GM19099 (cell line): ENCODE measurements at regions not wholly inside any gene's neighbourhood (a gene's known extent, or its start where the extent isn't known, plus 50 kb on each side); places are given as distances from the start of the nearest gene placed in this dataset.
A peak's percentile ranks its signal among the peaks of the same experiment; 100 is the strongest.

ENCODE experiments used
- POLR2A ChIP-seq: IDR thresholded peaks from 3 replicates; pipeline ENCODE4 v1.6.1; 2011; ENCODE audit warnings: low read depth; ENCODE audit not compliant: insufficient read length; ENCODE audit errors: extremely low read depth

DNA sequence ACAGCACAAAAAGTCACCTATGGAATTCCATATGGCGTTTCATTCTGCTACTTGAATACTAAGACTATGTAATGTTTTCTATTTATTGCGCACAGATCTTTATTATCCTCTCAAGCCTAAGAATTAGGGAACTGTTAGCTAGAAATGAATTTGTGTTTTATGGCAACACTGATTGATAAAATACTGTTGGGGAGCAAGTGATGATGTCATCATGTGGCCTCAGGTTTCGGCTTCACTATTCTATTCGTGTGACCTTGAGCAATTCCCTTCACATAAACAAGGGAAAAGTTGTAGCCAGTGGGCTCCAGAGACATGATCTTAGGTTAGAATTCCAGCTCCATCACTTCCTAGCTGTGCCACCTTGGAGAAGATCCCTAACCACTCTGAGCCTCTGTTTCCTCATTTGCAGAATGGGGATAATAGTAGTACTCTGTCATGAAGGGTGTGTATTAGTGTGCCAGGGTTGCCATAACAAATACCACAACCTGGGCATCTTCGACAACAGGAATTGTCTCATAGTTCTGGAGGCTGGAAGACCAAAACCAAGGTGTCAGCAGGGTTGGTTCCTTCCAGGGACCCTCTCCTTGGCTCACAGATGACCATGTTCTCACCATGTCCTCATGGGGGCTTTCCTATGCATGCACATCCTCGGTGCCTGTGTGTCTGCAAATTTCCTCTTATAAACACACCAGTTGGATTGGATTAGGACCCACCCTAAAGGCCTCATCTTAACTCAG is 371.2 kb downstream of the RRAGC start:
- no peak for TF ChIP-seq POLR2A

DNA sequence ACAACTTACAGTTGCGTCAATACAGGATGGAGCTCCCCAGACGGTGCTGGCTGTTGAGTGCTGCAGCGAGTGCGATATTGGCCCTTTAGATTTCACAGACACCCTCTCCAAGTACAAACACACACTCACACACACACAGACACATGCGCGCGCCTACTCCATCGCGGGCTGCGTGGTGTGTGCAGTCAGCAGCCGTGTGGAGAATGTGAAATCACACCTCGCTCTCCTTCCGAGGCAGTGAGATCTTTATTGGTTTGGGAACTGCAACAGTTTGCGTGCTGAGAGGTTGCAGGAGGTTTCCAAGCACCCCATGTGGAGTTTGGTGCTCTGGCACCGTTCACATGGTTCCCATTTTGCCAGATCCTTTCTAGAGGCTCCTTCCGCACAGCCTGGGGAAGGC is 372.2 kb downstream of the RRAGC start:
- no peak for TF ChIP-seq POLR2A

DNA sequence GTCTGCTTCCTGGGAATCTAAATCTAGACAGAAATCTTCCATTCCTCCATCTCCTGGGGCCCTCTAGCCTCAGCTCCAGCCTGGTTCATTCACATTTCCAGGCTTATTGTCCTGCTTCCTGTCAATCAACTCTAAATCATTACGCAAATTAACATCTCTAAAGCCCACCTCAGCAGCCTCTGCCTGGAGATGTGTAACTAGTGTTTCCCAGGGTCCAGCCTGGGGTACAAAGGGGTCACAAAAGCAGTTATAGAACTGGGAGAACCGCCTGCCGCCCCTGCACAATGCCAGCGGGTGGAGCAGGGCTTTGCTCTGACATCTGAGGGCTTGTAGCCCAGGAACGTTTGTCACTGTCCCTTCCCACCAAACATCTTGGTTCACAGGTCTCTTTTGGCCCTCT is 373.5 kb downstream of the RRAGC start:
- TF ChIP-seq POLR2A, result no peak

DNA sequence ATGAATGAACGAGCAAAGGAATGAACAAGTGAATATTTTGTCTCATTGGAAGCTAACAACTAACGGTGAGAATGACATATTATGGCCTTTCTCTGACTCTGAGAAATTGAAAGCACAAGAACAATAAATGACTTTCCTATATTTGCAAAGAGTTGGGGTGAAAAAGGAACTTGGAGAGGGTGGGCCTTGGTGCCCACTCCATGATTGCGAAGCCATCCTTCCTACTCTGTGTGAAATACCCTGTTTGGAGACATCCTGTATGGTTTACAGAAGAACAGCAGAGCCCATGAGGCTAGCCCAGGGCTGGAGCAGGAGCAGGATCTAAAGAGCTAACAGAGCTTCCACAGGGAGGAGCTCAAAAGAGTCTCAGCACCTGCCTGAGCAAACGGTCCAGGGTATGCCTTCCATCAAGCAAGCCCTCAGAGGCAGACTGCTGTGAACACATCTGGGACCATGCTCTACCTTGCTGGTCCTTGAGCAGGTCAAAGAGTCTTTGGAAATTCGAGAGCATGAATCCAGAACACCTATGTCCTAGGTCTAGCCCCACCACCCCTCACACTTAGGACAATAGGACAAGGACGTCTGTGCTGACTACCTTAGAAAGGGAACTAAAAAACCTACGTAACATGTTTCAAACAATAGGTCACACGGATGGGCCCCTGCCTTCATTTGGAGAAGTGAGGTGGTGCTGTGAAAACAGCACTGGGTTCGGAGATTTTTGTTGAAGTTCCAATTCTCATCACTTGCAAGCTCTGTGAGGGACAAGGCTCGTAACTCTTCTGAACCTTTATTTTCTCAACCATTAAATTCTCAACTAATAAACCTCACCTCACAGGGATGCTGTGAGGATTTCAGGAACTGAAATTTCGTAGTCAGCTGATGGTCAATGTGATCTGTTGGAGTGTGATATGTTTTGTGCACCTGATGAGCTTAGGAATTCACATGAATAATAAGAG is 377.4 kb downstream of the RRAGC start:
- TF ChIP-seq POLR2A, result no peak

- TF ChIP-seq POLR2A, result no peak
Measured at GRCh38 chr1:38477811-38478210, 381.8 kb downstream of the RRAGC start.

- no peak for TF ChIP-seq POLR2A
Measured at GRCh38 chr1:38476850-38477178, 382.8 kb downstream of the RRAGC start.

GRCh38 chr1:38476111-38476849 is 383.3 kb downstream of the RRAGC start:
- TF ChIP-seq POLR2A, result no peak

DNA sequence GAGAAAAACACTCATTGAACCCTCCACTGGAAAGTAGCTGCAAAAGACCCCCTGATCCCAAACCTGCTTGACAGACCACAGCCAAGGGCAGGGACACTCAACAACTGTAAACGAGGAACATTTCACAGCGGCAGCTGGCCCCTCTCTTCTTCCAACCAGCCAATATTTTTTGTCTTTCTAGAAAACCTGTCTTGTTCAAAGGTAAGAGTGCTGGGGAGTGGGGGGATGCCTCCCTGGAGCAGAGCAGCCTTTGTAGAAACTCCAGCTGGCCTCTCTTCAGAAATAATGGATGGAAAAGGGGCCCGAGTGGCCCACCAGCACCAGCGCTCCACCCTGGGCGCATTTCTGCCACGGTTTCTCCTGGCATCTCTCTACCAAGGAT is 384.0 kb downstream of the RRAGC start:
- TF ChIP-seq POLR2A, result no peak

DNA sequence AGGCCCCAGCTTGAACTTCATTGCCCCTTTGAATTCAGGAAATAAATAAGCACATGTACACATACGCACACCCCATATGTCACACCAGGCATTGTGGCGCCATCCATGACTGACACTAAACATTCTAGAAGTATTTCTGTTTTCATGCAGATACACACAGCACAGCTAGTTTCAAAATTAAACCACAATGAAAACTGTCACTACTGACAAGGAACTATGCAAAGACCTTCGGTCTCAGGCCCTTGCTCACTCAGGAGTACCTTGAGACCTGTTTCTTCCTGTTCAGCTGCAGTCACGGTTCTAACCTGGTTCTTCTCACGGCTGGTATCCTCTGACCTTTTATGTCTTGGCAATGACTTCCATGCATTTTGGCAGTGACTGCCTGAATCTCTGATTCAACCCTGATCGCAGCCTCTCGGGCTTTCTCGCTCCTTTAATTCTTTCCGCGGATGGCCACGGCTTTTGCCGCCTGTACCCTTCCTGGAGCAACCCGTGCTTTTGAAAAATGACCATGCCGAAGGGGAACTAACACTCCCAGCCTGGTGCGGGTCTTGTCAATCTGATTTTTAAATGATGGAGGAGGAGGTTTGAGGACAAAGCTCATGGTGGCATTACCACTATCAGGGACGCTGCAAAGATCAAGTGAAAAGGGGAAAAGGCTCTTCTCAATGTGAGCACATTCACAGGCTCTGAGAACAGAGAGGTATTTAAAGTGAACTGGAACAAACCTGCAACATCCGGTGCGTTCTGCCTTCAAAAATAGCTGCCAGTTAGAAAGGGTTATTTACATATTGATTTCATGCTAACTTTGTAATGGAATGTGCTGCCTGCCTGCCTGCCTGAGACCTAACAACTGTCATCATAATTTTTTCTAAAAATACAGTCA is 384.6 kb downstream of the RRAGC start:
- peak; percentile 23 for TF ChIP-seq POLR2A

GRCh38 chr1:38466487-38466886 is 393.1 kb downstream of the RRAGC start:
- TF ChIP-seq POLR2A, result no peak

DNA sequence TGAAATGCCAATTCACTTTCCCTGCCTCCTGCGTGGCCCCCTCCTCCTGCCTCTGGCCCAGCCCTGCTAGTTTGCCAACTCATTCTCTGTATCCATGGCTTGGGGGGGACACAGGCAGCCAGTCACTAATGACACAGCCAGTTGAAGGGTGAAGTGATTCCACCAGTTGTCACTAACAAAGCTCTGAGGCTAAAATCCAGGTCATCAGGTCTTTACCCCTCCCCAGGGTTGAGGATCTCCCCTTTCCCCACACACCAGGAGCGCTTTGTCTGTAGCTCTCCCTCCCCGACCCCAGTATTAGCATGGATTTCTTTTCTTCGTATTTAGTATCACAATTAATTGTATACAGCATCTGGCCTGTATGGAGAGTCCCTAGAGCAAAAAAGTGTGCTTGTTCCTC is 394.1 kb downstream of the RRAGC start:
- TF ChIP-seq POLR2A, result no peak

- no peak for TF ChIP-seq POLR2A
Measured at GRCh38 chr1:38464071-38464661, 395.4 kb downstream of the RRAGC start.

- TF ChIP-seq POLR2A, result no peak
Measured at GRCh38 chr1:38463074-38463473, 396.5 kb downstream of the RRAGC start.

- TF ChIP-seq POLR2A, result no peak
Measured at GRCh38 chr1:38456531-38456876, 403.1 kb downstream of the RRAGC start.
